Rectal smooth muscle tissue (tissue), 1 donor: ENCODE measurements at regions not wholly inside any gene's neighbourhood (a gene's known extent, or its start where the extent isn't known, plus 50 kb on each side); places are given as distances from the start of the nearest gene placed in this dataset.
"Not testable (repeated sequence)": the region's sequence is repeated elsewhere in the genome, so short reads cannot be mapped to it uniquely, and the experiment has no call there.

Experiments used
- H3K27ac ChIP-seq: one replicate; pipeline ENCODE4 v1.7.0; 2013; ENCODE audit warnings: low read depth, low read length, inconsistent platforms
- H3K27me3 ChIP-seq: one replicate; pipeline ENCODE4 v1.7.0; 2013; ENCODE audit warnings: low read length; ENCODE audit not compliant: control insufficient read depth, insufficient read depth
- H3K36me3 ChIP-seq: one replicate; pipeline ENCODE4 v1.7.0; 2013; ENCODE audit warnings: low read length; ENCODE audit not compliant: control insufficient read depth, insufficient read depth
- H3K4me1 ChIP-seq: one replicate; pipeline ENCODE4 v1.7.0; 2013; ENCODE audit warnings: low read length; ENCODE audit not compliant: control insufficient read depth, insufficient read depth
- H3K4me3 ChIP-seq: one replicate; pipeline ENCODE4 v1.7.0; 2013; ENCODE audit warnings: low read length
- H3K9ac ChIP-seq: one replicate; pipeline ENCODE4 v1.7.0; 2013; ENCODE audit warnings: low read length

GRCh38 chr5:158055111-158055501 is 196.2 kb upstream of the CLINT1 start:
- no peaks in the 10 kb centered on the region for H3K27me3 ChIP-seq
- no peak overlapping the region for H3K27ac ChIP-seq
- peaks cover 3% of the 10 kb centered on the region for H3K4me1 ChIP-seq
- H3K36me3 ChIP-seq = no peaks in the 10 kb centered on the region
- H3K9ac ChIP-seq = no peak overlapping the region
- no peak overlapping the region for H3K4me3 ChIP-seq

- no peak overlapping the region for H3K9ac ChIP-seq
- H3K27ac ChIP-seq = no peak overlapping the region
- no peaks in the 10 kb centered on the region for H3K27me3 ChIP-seq
- H3K36me3 ChIP-seq = no peaks in the 10 kb centered on the region
- peaks cover 3% of the 10 kb centered on the region for H3K4me1 ChIP-seq
- no peak overlapping the region for H3K4me3 ChIP-seq
These were observed 195.5 kb upstream of the CLINT1 start for GRCh38 chr5:158054223-158055110.

- Histone ChIP-seq H3K9ac (no peak overlapping the region), H3K36me3 (no peaks in the 10 kb centered on the region), H3K27me3 (no peaks in the 10 kb centered on the region), H3K4me1 (peaks cover 3% of the 10 kb centered on the region), H3K27ac (no peak overlapping the region), H3K4me3 (no peak overlapping the region)
These were observed 192.1 kb upstream of the CLINT1 start for GRCh38 chr5:158051036-158051435.

- H3K9ac ChIP-seq = no peak overlapping the region
- no peak overlapping the region for H3K27ac ChIP-seq
- H3K36me3 ChIP-seq = no peaks in the 10 kb centered on the region
- peaks cover 3% of the 10 kb centered on the region for H3K4me1 ChIP-seq
- H3K4me3 ChIP-seq = no peak overlapping the region
- H3K27me3 ChIP-seq = no peaks in the 10 kb centered on the region
These were observed 191.5 kb upstream of the CLINT1 start for GRCh38 chr5:158050421-158050820.

- Histone ChIP-seq H3K4me1 (peaks cover 3% of the 10 kb centered on the region), H3K9ac (no peak overlapping the region), H3K27me3 (no peaks in the 10 kb centered on the region), H3K36me3 (no peaks in the 10 kb centered on the region), H3K27ac (no peak overlapping the region), H3K4me3 (no peak overlapping the region)
These were observed 190.5 kb upstream of the CLINT1 start for GRCh38 chr5:158049459-158049858.

GRCh38 chr5:158045696-158046095 is 186.8 kb upstream of the CLINT1 start:
- H3K27ac ChIP-seq = no peak overlapping the region
- no peak overlapping the region for H3K9ac ChIP-seq
- no peak overlapping the region for H3K4me3 ChIP-seq
- H3K27me3 ChIP-seq = no peaks in the 10 kb centered on the region
- no peaks in the 10 kb centered on the region for H3K36me3 ChIP-seq
- peaks cover 3% of the 10 kb centered on the region for H3K4me1 ChIP-seq

GRCh38 chr5:158039911-158040347 is 181.0 kb upstream of the CLINT1 start:
- Histone ChIP-seq H3K27me3 (no peaks in the 10 kb centered on the region), H3K36me3 (no peaks in the 10 kb centered on the region), H3K9ac (no peak overlapping the region), H3K4me3 (no peak overlapping the region), H3K27ac (no peak overlapping the region), H3K4me1 (no peaks in the 10 kb centered on the region)

- Histone ChIP-seq H3K27me3 (no peaks in the 10 kb centered on the region), H3K9ac (no peak overlapping the region), H3K36me3 (no peaks in the 10 kb centered on the region), H3K4me3 (no peak overlapping the region), H3K27ac (no peak overlapping the region), H3K4me1 (no peaks in the 10 kb centered on the region)
These were observed 180.5 kb upstream of the CLINT1 start for GRCh38 chr5:158039441-158039840.

- not testable (repeated sequence) for H3K9ac ChIP-seq, H3K27me3 ChIP-seq, H3K27ac ChIP-seq, H3K4me3 ChIP-seq, H3K4me1 ChIP-seq, H3K36me3 ChIP-seq
These were observed 178.1 kb upstream of the CLINT1 start for GRCh38 chr5:158036983-158037595.

GRCh38 chr5:158034586-158034985 is 175.6 kb upstream of the CLINT1 start:
- not testable (repeated sequence) for H3K36me3 ChIP-seq, H3K27ac ChIP-seq, H3K9ac ChIP-seq, H3K27me3 ChIP-seq, H3K4me3 ChIP-seq, H3K4me1 ChIP-seq

- no peaks in the 10 kb centered on the region for H3K4me1 ChIP-seq
These were observed 174.8 kb upstream of the CLINT1 start for GRCh38 chr5:158033724-158034123.

GRCh38 chr5:158033076-158033475 is 174.1 kb upstream of the CLINT1 start:
- Histone ChIP-seq H3K4me3 (no peak overlapping the region), H3K27me3 (no peaks in the 10 kb centered on the region), H3K4me1 (no peaks in the 10 kb centered on the region), H3K9ac (no peak overlapping the region), H3K36me3 (no peaks in the 10 kb centered on the region), H3K27ac (no peak overlapping the region)

More at GRCh38 chr5:158033724-158034123, 174.8 kb upstream of the CLINT1 start:
- Histone ChIP-seq H3K9ac (no peak overlapping the region), H3K4me3 (no peak overlapping the region), H3K27ac (no peak overlapping the region), H3K36me3 (no peaks in the 10 kb centered on the region), H3K27me3 (no peaks in the 10 kb centered on the region)

- H3K4me1 ChIP-seq = no peaks in the 10 kb centered on the region
- H3K36me3 ChIP-seq = no peaks in the 10 kb centered on the region
- H3K4me3 ChIP-seq = no peak overlapping the region
- H3K9ac ChIP-seq = no peak overlapping the region
- H3K27ac ChIP-seq = no peak overlapping the region
- H3K27me3 ChIP-seq = no peaks in the 10 kb centered on the region
These were observed 173.3 kb upstream of the CLINT1 start for GRCh38 chr5:158032246-158032645.
